ENCODE measurements at regions not wholly inside any gene's neighbourhood (a gene's known extent, or its start where the extent isn't known, plus 50 kb on each side); places are given as distances from the start of the nearest gene placed in this dataset.
"Not testable (repeated sequence)": the region's sequence is repeated elsewhere in the genome, so short reads cannot be mapped to it uniquely, and the experiment has no call there.

- DNase-seq = no peak
- intact Hi-C loops (cut with DNase I) = no loop called here
These were observed 838.3 kb upstream of the NOVA1 start for GRCh38 chr14:27435923-27436670.

DNA sequence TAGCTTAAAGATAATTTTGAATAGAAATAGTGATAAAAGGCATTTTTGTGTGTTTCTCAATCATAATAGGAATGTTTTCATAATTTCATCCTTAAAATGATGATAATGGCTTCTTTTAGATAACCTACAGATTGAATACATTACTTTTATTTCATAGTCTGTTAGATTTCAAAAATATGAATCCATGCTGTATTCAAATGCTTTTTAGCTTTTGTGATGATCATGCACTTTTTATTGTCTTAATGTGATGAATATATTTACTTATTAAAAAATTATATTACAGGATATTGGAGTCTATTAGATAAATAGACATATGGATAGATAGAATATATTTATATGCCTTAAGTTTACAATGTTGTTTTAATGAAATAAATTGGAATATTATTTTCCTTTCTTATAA lies 886.8 kb upstream of the NOVA1 start:
- intact Hi-C loops (cut with DNase I) = no loop called here

GRCh38 chr14:27485193-27485592 lies 887.4 kb upstream of the NOVA1 start:
- intact Hi-C loops (cut with DNase I) = no loop called here
- no peak for DNase-seq

More for the DNA sequence above, 886.8 kb upstream of the NOVA1 start:
- no peak for DNase-seq

GRCh38 chr14:27506272-27506671 lies 908.4 kb upstream of the NOVA1 start:
- DNase-seq = peak in 1 of 10 donors; percentile 36
- intact Hi-C loops (cut with DNase I) = no loop called here

GRCh38 chr14:27528328-27528727 lies 930.5 kb upstream of the NOVA1 start:
- DNase-seq = no peak
- intact Hi-C loops (cut with DNase I) = no loop called here

DNA sequence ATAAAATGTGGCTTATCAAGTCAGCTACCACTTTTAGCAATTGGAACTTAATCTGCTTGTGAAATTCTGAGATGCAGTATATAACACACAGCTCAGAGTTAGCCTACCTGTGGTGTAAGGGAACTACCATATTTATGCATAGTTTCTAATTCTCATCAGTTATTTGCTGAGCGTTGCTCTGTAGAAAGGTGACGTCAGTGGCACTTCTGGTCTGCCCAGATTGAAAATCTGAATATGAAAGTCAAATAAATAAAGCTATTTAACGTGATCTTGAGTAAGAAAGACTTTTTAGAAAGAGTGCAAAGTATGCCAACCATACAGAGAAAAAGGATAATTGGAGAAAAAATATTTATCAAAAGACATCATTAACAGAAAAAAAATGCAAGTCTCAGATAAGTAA lies 938.9 kb upstream of the NOVA1 start:
- intact Hi-C loops (cut with DNase I) = no loop called here
- DNase-seq = no peak

GRCh38 chr14:27546111-27546510 lies 948.3 kb upstream of the NOVA1 start:
- intact Hi-C loops (cut with DNase I) = no loop called here
- no peak for DNase-seq

DNA sequence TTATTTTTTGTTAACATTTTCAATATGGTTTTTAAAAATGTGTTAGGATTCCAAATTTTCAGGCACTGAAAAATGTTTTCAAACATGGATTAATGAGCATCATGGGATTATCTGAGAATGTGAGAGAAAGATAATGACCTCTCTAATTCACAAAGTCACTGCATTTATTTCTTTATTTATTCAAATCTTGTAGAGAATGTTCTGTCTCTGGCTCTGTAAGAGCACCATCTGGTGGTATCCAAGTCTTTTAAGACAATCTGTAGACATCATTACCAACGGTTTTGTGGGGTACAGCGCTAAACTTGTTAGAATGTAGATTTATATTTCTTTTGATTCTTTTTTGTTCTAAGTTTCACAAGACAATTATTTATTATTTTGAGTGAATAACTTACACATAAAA lies 956.0 kb upstream of the NOVA1 start:
- intact Hi-C loops (cut with DNase I) = loop anchor here (10.0 kb wide), 1 partner anchor 1159 kb away; no protein-coding TSS in a partner anchor
- no peak for DNase-seq

GRCh38 chr14:27557445-27557844 lies 959.6 kb upstream of the NOVA1 start:
- intact Hi-C loops (cut with DNase I) = loop anchor here (10.0 kb wide), 1 partner anchor 1163 kb away; no protein-coding TSS in a partner anchor
- DNase-seq = no peak

DNA sequence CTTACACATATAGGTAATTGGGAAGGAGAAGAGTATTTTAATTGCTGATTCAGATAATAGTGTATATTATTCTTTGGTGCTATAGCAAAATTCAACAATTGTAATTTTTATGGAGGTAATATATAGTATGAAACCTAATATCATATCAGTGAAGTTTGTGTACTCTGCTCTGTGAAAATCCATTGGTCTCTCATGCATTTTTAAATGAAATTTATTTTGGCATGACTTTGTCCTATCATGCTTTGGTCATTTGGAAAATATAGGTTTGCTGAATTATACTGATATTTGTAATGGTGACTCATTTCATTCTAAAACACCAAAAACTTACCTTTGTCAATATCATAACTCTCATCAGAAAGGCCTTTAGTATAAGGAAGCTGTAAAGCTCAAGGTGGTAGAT lies 962.0 kb upstream of the NOVA1 start:
- intact Hi-C loops (cut with DNase I) = loop anchor here (10.0 kb wide), 1 partner anchor 1165 kb away; no protein-coding TSS in a partner anchor
- DNase-seq = no peak

DNA sequence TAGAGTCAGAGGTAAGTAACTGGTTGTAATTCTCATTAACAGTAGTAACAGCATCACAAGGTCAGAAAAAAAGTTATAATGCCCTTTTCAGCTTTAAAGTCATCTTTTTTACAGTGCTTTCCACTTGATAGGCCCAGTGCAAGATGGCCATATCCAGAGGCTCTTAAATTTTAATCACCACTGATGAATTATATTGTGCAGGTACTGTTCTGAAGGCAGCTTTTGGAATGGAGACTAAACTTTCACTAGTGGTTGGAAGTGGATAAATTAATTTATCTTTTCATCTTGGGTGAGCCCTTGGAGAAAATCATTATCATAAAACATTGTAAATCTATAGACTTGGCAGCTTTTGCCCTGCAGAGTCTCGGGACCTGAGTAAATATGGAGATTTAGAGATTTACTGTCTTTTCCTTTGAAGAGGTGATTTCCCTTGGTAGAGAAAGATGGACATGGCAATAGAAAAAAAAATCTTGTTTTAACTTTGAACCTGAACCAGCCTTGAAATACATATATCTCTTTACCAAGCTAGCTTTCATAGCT lies 969.1 kb upstream of the NOVA1 start:
- no peak for DNase-seq
- intact Hi-C loops (cut with DNase I) = no loop called here

DNA sequence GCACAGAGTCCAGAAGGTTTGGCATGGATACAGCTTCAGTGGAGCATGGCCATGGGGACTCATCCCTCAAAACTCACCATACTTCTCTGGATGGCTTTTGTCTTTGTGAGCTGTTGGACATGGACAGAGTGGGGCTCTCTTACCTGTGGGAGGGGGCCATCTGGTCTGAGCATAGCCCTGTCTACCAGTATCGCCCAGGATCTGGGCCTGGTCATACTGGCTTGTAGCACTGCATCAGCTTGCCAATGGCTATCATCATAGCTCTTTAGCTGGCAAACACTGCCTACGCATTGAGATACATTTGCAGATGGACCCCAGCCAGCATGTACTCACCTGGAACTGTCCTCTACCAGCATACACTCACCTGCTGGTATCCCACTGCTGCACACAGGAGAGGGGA lies 975.2 kb upstream of the NOVA1 start:
- intact Hi-C loops (cut with DNase I) = no loop called here
- peak in 1 of 10 donors; percentile 39 for DNase-seq

- DNase-seq = no peak
- intact Hi-C loops (cut with DNase I) = no loop called here
These were observed 989.3 kb upstream of the NOVA1 start for GRCh38 chr14:27587103-27587502.

DNA sequence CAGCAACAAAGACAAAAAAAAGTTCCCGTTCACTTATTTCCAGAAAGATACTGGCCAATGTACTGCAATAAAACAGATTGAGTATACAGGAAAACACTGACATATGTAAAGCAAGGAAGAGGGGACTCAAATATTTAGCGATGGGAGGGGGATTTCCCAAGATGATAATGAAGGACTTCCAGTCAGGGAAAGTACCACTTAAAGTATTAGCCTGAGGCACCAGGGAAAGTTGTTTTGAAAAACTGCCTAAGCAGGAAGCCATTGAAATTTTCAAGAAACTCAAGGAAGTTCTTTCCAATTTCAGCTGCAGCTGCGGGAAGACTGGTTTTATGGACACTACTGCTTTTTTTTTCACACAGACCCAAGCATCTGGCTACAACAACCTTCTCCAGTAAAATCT lies 1007.4 kb upstream of the NOVA1 start:
- no peak for DNase-seq
- intact Hi-C loops (cut with DNase I) = no loop called here

DNA sequence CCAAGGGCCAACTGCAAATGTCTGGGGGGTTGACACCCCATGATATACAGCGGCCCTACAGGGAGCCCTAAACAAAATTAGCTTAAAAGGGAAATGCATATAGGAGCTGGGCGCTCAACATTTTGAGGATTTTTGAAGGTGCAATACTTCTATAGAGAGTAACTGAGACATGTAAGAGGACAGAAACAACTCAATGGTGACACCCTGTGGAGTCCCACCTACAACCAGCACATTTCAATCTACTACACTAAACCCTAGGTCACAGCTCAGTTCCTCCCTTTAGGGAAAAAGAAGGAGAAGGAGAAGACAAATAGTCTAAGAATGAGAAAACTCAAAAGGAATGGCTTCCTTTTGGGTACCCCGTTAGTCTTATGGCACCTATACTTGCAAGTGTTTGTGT lies 1010.5 kb upstream of the NOVA1 start:
- DNase-seq = no peak
- intact Hi-C loops (cut with DNase I) = no loop called here

GRCh38 chr14:27612121-27612520 lies 1014.3 kb upstream of the NOVA1 start:
- no peak for DNase-seq
- intact Hi-C loops (cut with DNase I) = no loop called here

GRCh38 chr14:27613102-27613501 lies 1015.3 kb upstream of the NOVA1 start:
- intact Hi-C loops (cut with DNase I) = no loop called here
- no peak for DNase-seq

- intact Hi-C loops (cut with DNase I) = no loop called here
- no peak for DNase-seq
These were observed 1025.9 kb upstream of the NOVA1 start for GRCh38 chr14:27623782-27624181.

DNA sequence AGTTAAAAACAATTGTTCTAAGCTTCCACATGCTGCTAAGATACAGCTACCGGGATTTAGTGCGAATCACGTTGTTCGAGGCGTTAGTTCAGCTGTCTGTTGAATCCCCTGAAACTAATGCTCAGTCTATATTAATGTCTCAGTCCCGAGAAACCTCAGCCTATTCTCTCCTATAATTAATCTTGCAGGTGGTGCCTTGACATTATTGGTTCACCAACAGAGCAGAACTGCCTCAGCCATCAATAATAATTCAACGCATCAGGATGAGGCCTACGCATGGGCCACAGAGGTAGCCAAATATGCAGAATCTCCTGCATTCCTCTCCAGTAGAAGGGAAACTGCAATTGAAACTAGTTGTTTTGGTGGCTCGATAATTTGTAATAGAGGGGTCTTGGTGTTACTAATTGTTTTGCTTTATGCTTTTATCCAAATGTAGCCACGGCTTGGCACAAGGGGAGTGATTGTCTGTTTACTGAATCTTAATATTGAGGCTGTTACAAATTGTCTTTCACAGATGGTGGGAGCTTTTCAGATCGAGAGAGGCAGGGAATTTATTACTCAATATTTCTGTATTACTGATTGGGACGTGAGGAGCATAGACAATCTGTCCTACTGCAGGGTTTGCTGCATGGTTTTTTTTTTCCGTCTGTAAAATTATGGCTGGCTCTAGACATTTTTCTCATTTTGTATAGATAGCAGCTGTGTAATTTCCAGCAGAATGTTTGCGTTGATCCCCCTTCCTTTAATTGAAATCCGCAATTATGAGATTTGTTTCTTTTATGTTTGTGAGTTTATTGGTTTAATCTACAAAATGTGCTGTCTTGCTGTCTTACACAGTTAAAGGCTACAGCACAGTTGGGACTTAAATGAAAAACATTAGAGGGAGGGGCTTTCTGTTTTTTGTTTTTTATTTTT lies 1036.5 kb upstream of the NOVA1 start:
- no peak for DNase-seq
- intact Hi-C loops (cut with DNase I) = no loop called here

DNA sequence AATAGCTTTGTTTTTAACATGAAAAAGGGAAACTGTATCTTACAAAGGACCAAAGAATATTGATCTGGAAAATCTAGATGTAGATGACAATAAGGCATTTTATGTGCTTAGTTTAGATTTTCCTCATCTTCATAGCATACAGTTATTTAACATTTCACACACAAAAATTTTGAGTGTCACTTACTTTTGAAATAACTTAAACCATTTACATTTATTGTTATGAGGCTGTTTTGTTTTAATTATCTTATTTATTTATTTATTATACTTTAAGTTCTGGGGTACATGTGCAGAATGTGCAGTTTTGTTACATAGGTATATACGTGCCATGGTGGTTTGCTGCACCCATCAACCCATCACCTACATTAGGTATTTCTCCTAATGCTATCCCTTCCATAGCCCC lies 1042.9 kb upstream of the NOVA1 start:
- intact Hi-C loops (cut with DNase I) = not testable (repeated sequence)

GRCh38 chr14:27642251-27642866 lies 1044.5 kb upstream of the NOVA1 start:
- intact Hi-C loops (cut with DNase I) = no loop called here
- DNase-seq = no peak

More for the DNA sequence above, 1042.9 kb upstream of the NOVA1 start:
- DNase-seq = not testable (repeated sequence)

All from posterior cingulate gyrus (tissue), 11 donors.